ENCODE measurements at regions not wholly inside any gene's neighbourhood (a gene's known extent, or its start where the extent isn't known, plus 50 kb on each side); places are given as distances from the start of the nearest gene placed in this dataset.

DNA sequence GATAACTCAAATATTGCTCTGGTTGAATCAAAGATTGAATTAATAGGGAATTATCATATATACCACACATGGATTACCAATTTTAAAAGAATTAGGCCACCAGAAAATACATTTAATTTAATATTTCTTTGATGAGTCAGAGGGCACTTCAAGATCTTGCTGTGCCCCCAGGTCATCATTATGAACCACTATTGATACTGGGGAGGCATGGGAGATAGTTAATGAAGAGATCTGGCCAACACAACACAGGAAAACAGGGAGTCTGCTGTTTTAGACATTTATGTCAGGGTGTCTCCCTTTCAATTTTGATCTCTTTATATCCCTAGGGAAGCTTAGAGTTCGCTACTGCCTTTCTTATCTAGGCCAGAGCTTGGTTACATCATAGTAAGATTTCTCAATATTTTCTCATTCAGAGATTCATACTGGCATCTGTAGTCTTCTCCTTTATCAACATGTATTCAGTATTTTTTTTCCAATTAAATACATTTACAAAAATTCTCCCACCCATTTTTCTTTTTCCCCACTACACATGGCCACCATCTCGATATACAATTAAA is 158.3 kb upstream of the ZFHX3 start:
- TF ChIP-seq POLR2A (IDR thresholded peaks at IDR 0.05; ENCODE audit: low read depth, low read length) (no peak), RAD21 (IDR thresholded peaks at IDR 0.05; ENCODE audit: low read length) (no peak), MAFK (IDR thresholded peaks at IDR 0.05; ENCODE audit: low read depth, low read length) (no peak), RFX5 (IDR thresholded peaks at IDR 0.05; ENCODE audit: low read depth, low read length) (no peak), NFE2L2 (IDR thresholded peaks at IDR 0.05; ENCODE audit: low read depth, low read length) (no peak), CEBPB (IDR thresholded peaks at IDR 0.05; ENCODE audit: low read depth, low read length) (no peak), USF2 (IDR thresholded peaks at IDR 0.05; ENCODE audit: low read depth, low read length) (no peak), RCOR1 (IDR thresholded peaks at IDR 0.05; ENCODE audit: insufficient replicate concordance, low read length) (no peak), MAZ (IDR thresholded peaks at IDR 0.05; ENCODE audit: borderline replicate concordance, low read depth, low read length) (no peak), MXI1 (IDR thresholded peaks at IDR 0.05; ENCODE audit: borderline replicate concordance, low read depth, low read length) (no peak)
- TF ChIP-seq, protein P1, sequence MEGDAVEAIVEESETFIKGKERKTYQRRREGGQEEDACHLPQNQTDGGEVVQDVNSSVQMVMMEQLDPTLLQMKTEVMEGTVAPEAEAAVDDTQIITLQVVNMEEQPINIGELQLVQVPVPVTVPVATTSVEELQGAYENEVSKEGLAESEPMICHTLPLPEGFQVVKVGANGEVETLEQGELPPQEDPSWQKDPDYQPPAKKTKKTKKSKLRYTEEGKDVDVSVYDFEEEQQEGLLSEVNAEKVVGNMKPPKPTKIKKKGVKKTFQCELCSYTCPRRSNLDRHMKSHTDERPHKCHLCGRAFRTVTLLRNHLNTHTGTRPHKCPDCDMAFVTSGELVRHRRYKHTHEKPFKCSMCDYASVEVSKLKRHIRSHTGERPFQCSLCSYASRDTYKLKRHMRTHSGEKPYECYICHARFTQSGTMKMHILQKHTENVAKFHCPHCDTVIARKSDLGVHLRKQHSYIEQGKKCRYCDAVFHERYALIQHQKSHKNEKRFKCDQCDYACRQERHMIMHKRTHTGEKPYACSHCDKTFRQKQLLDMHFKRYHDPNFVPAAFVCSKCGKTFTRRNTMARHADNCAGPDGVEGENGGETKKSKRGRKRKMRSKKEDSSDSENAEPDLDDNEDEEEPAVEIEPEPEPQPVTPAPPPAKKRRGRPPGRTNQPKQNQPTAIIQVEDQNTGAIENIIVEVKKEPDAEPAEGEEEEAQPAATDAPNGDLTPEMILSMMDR (conservative IDR thresholded peaks at IDR 0.05; ENCODE audit: low read depth, low read length): no peak
- TF ChIP-seq, protein P2, sequence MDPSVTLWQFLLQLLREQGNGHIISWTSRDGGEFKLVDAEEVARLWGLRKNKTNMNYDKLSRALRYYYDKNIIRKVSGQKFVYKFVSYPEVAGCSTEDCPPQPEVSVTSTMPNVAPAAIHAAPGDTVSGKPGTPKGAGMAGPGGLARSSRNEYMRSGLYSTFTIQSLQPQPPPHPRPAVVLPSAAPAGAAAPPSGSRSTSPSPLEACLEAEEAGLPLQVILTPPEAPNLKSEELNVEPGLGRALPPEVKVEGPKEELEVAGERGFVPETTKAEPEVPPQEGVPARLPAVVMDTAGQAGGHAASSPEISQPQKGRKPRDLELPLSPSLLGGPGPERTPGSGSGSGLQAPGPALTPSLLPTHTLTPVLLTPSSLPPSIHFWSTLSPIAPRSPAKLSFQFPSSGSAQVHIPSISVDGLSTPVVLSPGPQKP (IDR thresholded peaks at IDR 0.05; ENCODE audit: borderline replicate concordance, low read depth, low read length): no peak
